Breast epithelium (tissue), 4 donors: ENCODE measurements at regions not wholly inside any gene's neighbourhood (a gene's known extent, or its start where the extent isn't known, plus 50 kb on each side); places are given as distances from the start of the nearest gene placed in this dataset.
"Not testable (repeated sequence)": the region's sequence is repeated elsewhere in the genome, so short reads cannot be mapped to it uniquely, and the experiment has no call there.

Experiments used
- DNase-seq, 2 donors: peaks; one replicate each; pipeline ENCODE4 v3.0.0-alpha.2; 2019; ENCODE audit warnings: low spot score in 2 of 2
- H3K27ac ChIP-seq, 2 donors: fragments of 200-600 bp; sonication (generic) in 1 of 2; one replicate each; pipeline ENCODE4 v1.5.1; 2016 to 2019; ENCODE audit warnings: mild to moderate bottlenecking in 1 of 2
- H3K27me3 ChIP-seq, 2 donors: fragments of 200-600 bp; sonication (generic) in 1 of 2; one replicate each; pipeline versions ENCODE4 v1.5.1 to v1.6.0; 2017 to 2019; ENCODE audit warnings: control low read depth in 1 of 2, mild to moderate bottlenecking in 1 of 2
- H3K36me3 ChIP-seq: fragments of 200-600 bp; one replicate; pipeline ENCODE4 v1.5.1; 2019
- H3K4me1 ChIP-seq, 2 donors: fragments of 200-600 bp; sonication (generic); one replicate each; pipeline ENCODE4 v1.5.1; 2016 to 2019; ENCODE audit warnings: control low read depth in 1 of 2
- H3K4me3 ChIP-seq, 3 donors: fragments of 200-600 bp; sonication (generic); 1 replicate in 2 of 3; 2 replicates in 1 of 3; pipeline ENCODE4 v1.5.1; 2016 to 2019; ENCODE audit warnings: mild to moderate bottlenecking in 3 of 3, moderate library complexity in 2 of 3
- H3K9me3 ChIP-seq, 2 donors: fragments of 200-600 bp; sonication (generic) in 1 of 2; one replicate each; pipeline ENCODE4 v1.5.1; 2016 to 2019; ENCODE audit warnings: control low read depth in 1 of 2
- POLR2A ChIP-seq: fragments of 450-650 bp; IDR thresholded peaks from one replicate; pipeline ENCODE4 v1.6.1; 2016; ENCODE audit warnings: antibody characterized with exemption, mild to moderate bottlenecking, moderate library complexity
- POLR2AphosphoS5 ChIP-seq, 3 donors: sonication (generic); formaldehyde crosslinking; IDR thresholded peaks; one replicate each; pipeline ENCODE4 v1.6.1; 2017; ENCODE audit warnings: antibody characterized with exemption in 3 of 3
- intact Hi-C: fragments of 100-400 bp; cut with DNase I; formaldehyde crosslinking; loops from one replicate; pipeline ENCODE4 v1.15.1; 2023; ENCODE audit warnings: low total_unique reads
- TF ChIP-seq, protein P1 (sequence below), 3 donors: fragments of 450-650 bp; IDR thresholded peaks; one replicate each; pipeline ENCODE4 v1.5.1; 2016 to 2017; ENCODE audit warnings: antibody characterized with exemption in 3 of 3, mild to moderate bottlenecking in 3 of 3, moderate library complexity in 3 of 3

DNA sequence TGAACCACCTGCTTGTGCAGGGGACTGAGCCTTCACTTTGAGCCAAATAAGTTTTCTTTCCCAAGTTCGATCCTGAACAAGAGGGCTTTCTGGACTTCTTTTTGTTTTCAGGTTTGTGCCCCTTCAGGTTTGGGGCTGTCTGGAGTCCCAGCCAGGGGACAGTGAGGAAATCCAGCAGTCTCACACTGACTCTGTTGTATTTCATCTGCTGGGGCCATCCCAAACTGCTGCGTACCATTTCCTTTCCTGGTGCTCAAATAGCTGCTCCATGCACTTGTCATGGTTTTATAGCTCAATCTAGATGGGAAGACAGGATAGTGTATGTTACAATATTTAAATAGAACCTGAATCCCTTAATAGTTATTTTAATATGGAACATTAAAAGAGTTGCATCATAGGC, 66.3 kb upstream of the IGLL5 start:
- Histone ChIP-seq H3K4me3 (no peak overlapping the region), H3K27ac (no peak overlapping the region), H3K27me3 (peaks cover 0 to 3% of the 10 kb centered on the region in 2 donors), H3K36me3 (no peaks in the 10 kb centered on the region), H3K9me3 (no peaks in the 10 kb centered on the region), H3K4me1 (no peaks in the 10 kb centered on the region)
- TF ChIP-seq, protein P1, sequence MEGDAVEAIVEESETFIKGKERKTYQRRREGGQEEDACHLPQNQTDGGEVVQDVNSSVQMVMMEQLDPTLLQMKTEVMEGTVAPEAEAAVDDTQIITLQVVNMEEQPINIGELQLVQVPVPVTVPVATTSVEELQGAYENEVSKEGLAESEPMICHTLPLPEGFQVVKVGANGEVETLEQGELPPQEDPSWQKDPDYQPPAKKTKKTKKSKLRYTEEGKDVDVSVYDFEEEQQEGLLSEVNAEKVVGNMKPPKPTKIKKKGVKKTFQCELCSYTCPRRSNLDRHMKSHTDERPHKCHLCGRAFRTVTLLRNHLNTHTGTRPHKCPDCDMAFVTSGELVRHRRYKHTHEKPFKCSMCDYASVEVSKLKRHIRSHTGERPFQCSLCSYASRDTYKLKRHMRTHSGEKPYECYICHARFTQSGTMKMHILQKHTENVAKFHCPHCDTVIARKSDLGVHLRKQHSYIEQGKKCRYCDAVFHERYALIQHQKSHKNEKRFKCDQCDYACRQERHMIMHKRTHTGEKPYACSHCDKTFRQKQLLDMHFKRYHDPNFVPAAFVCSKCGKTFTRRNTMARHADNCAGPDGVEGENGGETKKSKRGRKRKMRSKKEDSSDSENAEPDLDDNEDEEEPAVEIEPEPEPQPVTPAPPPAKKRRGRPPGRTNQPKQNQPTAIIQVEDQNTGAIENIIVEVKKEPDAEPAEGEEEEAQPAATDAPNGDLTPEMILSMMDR (IDR thresholded peaks at IDR 0.05) = no peak
- TF ChIP-seq POLR2AphosphoS5 (IDR thresholded peaks at IDR 0.05) (no peak), POLR2A (no peak)
- intact Hi-C loops = no loop called here
- no peak for DNase-seq

DNA sequence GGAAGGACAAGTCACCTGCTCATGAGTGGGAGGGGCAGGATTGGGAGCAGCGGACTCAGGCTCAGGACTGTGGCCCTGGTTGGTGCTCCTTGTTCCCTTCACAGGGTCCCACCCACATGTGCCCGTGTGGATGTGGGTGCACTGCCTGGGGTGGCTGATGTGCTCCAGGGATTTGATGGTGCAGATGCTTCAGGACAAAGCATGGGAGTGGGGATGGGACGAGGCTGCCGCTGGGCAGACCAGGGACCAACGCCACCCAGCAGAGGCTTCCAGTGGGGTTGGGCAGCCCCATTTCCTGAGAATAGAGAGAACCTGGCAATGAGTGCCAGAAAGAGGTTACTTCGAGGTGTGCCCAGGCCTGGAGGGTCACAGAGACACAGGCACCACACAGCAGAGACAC, 65.5 kb upstream of the IGLL5 start:
- Histone ChIP-seq H3K36me3 (no peaks in the 10 kb centered on the region), H3K27ac (no peak overlapping the region), H3K9me3 (no peaks in the 10 kb centered on the region), H3K27me3 (peaks cover 0 to 3% of the 10 kb centered on the region in 2 donors), H3K4me3 (no peak overlapping the region), H3K4me1 (no peaks in the 10 kb centered on the region)
- intact Hi-C loops = no loop called here
- no peak for DNase-seq
- TF ChIP-seq, protein P1 (IDR thresholded peaks at IDR 0.05) = no peak
- TF ChIP-seq POLR2A (no peak), POLR2AphosphoS5 (IDR thresholded peaks at IDR 0.05) (no peak)

DNA sequence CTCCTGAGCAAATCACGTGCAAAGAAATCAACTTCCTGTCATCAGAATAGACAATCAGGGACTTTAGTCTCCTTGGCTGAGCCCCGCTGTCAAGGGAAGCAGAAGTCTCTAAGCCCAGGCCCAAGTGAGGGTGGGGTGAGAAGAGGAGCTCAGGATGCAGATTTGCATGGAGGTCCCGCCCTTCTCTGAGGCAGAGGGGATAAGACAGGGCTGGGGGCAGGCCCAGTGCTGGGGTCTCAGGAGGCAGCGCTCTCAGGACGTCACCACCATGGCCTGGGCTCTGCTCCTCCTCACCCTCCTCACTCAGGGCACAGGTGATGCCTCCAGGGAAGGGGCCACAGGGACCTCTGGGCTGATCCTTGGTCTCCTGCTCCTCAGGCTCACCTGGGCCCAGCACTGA, 65.1 kb upstream of the IGLL5 start:
- not testable (repeated sequence) for H3K27ac ChIP-seq, DNase-seq

DNA sequence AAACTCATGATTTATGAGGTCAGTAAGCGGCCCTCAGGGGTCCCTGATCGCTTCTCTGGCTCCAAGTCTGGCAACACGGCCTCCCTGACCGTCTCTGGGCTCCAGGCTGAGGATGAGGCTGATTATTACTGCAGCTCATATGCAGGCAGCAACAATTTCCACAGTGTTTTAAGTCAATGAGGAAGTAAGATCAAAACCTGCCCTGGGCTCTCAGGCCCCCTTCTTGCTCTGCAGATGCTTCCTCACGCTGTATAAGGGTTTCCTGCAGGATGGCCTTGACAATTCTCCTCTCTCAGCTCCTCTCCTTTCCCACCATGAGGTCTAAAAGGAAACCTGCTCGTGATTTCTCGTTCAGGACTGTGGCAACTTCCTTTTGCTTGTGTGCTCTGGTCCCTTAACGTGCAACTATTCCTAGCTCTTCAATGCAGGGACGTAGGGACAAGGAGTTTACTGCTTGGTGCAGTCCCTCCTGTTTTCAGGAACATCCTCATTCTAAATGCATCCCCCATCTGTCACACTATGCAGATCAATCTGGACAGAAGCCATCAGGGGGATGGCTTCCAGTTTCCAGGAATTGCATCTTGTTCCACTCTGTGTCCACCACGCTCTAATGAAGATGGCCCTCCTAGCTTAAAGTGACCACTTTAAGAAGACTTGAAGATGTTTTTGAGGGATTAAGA, 64.3 kb upstream of the IGLL5 start:
- no peaks in the 10 kb centered on the region for H3K27me3 ChIP-seq
- no peak overlapping the region for H3K27ac ChIP-seq
- H3K4me1 ChIP-seq = no peaks in the 10 kb centered on the region
- H3K36me3 ChIP-seq = no peaks in the 10 kb centered on the region
- intact Hi-C loops = no loop called here
- H3K4me3 ChIP-seq = no peak overlapping the region
- TF ChIP-seq, protein P1 (IDR thresholded peaks at IDR 0.05) = no peak
- TF ChIP-seq POLR2A = no peak
- TF ChIP-seq POLR2AphosphoS5 (IDR thresholded peaks at IDR 0.05) = no peak
- DNase-seq = no peak
- H3K9me3 ChIP-seq = no peaks in the 10 kb centered on the region

More for the DNA sequence above, 65.1 kb upstream of the IGLL5 start:
- H3K4me3 ChIP-seq, H3K4me1 ChIP-seq, H3K27me3 ChIP-seq, H3K36me3 ChIP-seq, intact Hi-C loops, H3K9me3 ChIP-seq: not testable (repeated sequence)

DNA sequence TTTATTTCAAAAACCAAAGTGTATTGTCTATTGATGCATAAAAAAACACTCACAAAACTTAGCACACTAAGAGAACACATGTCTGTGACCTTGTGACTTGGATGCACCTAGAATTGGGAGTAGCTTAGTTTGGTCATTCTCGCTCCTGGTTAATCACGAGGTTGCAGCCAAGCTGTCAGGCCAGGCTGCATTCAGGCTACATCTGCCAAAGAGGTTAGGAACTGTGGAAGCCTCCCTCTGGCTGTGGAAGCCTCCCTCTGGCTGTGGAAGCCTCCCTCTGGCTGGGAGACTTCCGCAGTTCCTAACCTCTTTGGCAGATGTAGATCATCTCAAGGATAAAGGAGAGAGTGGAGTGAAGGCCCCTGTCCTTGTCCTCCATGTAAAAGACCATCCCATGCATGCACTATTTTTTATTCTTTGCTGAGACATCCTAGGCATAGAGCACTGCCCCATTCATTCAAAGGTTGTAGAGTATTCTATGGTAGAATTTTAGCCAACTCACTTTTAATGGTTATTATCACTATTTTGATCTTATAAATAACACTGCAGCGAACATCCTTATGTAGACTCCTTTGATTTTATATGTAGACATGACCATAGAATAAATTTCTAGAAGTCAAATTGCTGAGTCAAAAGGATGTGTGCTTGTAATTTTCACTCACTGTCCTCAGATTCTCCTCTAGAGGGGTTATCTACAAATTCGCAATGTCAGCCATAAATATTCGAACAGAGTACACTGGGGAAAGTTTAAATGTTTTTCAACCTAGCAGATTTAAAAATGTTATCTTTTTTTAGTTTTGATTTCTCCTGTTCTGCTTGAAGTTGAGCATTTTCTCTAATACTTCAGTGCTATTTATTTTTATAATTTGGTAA, 63.0 kb upstream of the IGLL5 start:
- H3K4me3 ChIP-seq = no peak overlapping the region
- no peak for TF ChIP-seq POLR2A
- TF ChIP-seq, protein P1 (IDR thresholded peaks at IDR 0.05) = no peak
- H3K9me3 ChIP-seq = no peaks in the 10 kb centered on the region
- no peak overlapping the region for H3K27ac ChIP-seq
- no peaks in the 10 kb centered on the region for H3K27me3 ChIP-seq
- intact Hi-C loops = no loop called here
- H3K4me1 ChIP-seq = no peaks in the 10 kb centered on the region
- DNase-seq = no peak
- H3K36me3 ChIP-seq = no peaks in the 10 kb centered on the region
